Neural cell (in vitro differentiated cells): ENCODE measurements at regions not wholly inside any gene's neighbourhood (a gene's known extent, or its start where the extent isn't known, plus 50 kb on each side); places are given as distances from the start of the nearest gene placed in this dataset.

ENCODE experiments used
- H2AFZ ChIP-seq: fragments of 200-600, 300-800 bp; sonication (generic), shearing (Covaris generic); 2 replicates; pipeline ENCODE4 v1.6.0; 2014; ENCODE audit warnings: low read depth, mild to moderate bottlenecking, antibody characterized with exemption, low read length, moderate library complexity
- H3F3A ChIP-seq: fragments of 200-600 bp; shearing (Covaris generic); 2 replicates; pipeline ENCODE4 v1.6.1; 2016; ENCODE audit warnings: mild to moderate bottlenecking, moderate library complexity, mixed read lengths, antibody characterized with exemption, low read length; ENCODE audit not compliant: insufficient read depth, poor library complexity, severe bottlenecking
- H3K27ac ChIP-seq: fragments of 200-600, 300-800 bp; sonication (generic), shearing (Covaris generic); 2 replicates; pipeline ENCODE4 v1.5.1; 2014; ENCODE audit warnings: mild to moderate bottlenecking, low read length, moderate library complexity
- H3K27me3 ChIP-seq: fragments of 300-800, 200-600 bp; sonication (generic), shearing (Covaris generic); 2 replicates; pipeline ENCODE4 v1.6.0; 2014; ENCODE audit warnings: mild to moderate bottlenecking, low read depth, low read length, moderate library complexity; ENCODE audit not compliant: insufficient read depth
- H3K36me3 ChIP-seq: fragments of 300-800, 200-600 bp; sonication (generic), shearing (Covaris generic); 2 replicates; pipeline ENCODE4 v1.5.1; 2014; ENCODE audit warnings: mild to moderate bottlenecking, antibody characterized with exemption, low read length, moderate library complexity; ENCODE audit not compliant: insufficient read depth
- H3K4me2 ChIP-seq: fragments of 300-800, 200-600 bp; sonication (generic), shearing (Covaris generic); 2 replicates; pipeline ENCODE4 v1.6.0; 2014; ENCODE audit warnings: mild to moderate bottlenecking, low read length
- H3K4me3 ChIP-seq: fragments of 300-800, 200-600 bp; sonication (generic), shearing (Covaris generic); 2 replicates; pipeline ENCODE4 v1.5.1; 2014; ENCODE audit warnings: mild to moderate bottlenecking, low read length, moderate library complexity
- H3K79me2 ChIP-seq: fragments of 200-600 bp; shearing (Covaris generic); replicated peaks from 2 replicates; pipeline ENCODE4 v1.6.0; 2014; ENCODE audit warnings: mild to moderate bottlenecking, low read length, moderate library complexity; ENCODE audit not compliant: insufficient read depth
- H3K9ac ChIP-seq: fragments of 300-800, 200-600 bp; sonication (generic), shearing (Covaris generic); 2 replicates; pipeline ENCODE4 v1.6.1; 2016; ENCODE audit warnings: mild to moderate bottlenecking, low read length, mixed read lengths
- H3K9me2 ChIP-seq: fragments of 200-600 bp; shearing (Covaris generic); 2 replicates; pipeline ENCODE4 v1.6.1; 2016; ENCODE audit warnings: mild to moderate bottlenecking, low read length, mixed read lengths; ENCODE audit not compliant: insufficient read depth
- H3K9me3 ChIP-seq: fragments of 200-600, 300-800 bp; sonication (generic), shearing (Covaris generic); 2 replicates; pipeline ENCODE4 v1.6.1; 2016; ENCODE audit warnings: mild to moderate bottlenecking, mixed run types, low read length, moderate library complexity, mixed read lengths
- H4K20me1 ChIP-seq: fragments of 200-600 bp; shearing (Covaris generic); 2 replicates; pipeline ENCODE4 v1.6.1; 2016; ENCODE audit warnings: mild to moderate bottlenecking, mixed run types; ENCODE audit not compliant: insufficient read depth
- CTCF ChIP-seq: fragments of 450-650 bp; IDR thresholded peaks from 2 replicates; pipeline ENCODE4 v1.5.1; 2014; ENCODE audit warnings: antibody characterized with exemption, mild to moderate bottlenecking, moderate library complexity; ENCODE audit not compliant: poor library complexity, severe bottlenecking
- EP300 ChIP-seq: fragments of 450-650 bp; conservative IDR thresholded peaks from 2 replicates; pipeline ENCODE4 v1.6.1; 2014; ENCODE audit warnings: antibody characterized with exemption, mild to moderate bottlenecking, moderate library complexity; ENCODE audit not compliant: poor library complexity, severe bottlenecking
- EZH2 ChIP-seq: fragments of 200-600, 300-800 bp; shearing (Covaris generic), sonication (generic); IDR thresholded peaks from 2 replicates; pipeline ENCODE4 v1.6.1; 2014; ENCODE audit warnings: antibody characterized with exemption, low read length, borderline replicate concordance, mild to moderate bottlenecking; ENCODE audit not compliant: insufficient read depth, poor library complexity, severe bottlenecking
- MXI1 ChIP-seq: fragments of 450-650 bp; conservative IDR thresholded peaks from 2 replicates; pipeline ENCODE4 v1.6.1; 2014; ENCODE audit warnings: antibody characterized with exemption, mild to moderate bottlenecking; ENCODE audit not compliant: poor library complexity, severe bottlenecking
- POLR2AphosphoS5 ChIP-seq: IDR thresholded peaks from 2 replicates; pipeline ENCODE4 v1.6.1; 2012
- RAD21 ChIP-seq: fragments of 450-650 bp; conservative IDR thresholded peaks from 2 replicates; pipeline ENCODE4 v1.6.1; 2014; ENCODE audit warnings: antibody characterized with exemption, mild to moderate bottlenecking, moderate library complexity
- REST ChIP-seq: IDR thresholded peaks from 2 replicates; pipeline ENCODE4 v1.6.1; 2012; ENCODE audit warnings: borderline replicate concordance
- SMC3 ChIP-seq: fragments of 450-650 bp; conservative IDR thresholded peaks from 2 replicates; pipeline ENCODE4 v1.6.1; 2014; ENCODE audit warnings: antibody characterized with exemption, mild to moderate bottlenecking, moderate library complexity; ENCODE audit not compliant: poor library complexity
- TAF1 ChIP-seq: IDR thresholded peaks from 2 replicates; pipeline ENCODE4 v1.6.1; 2012; ENCODE audit warnings: low read depth

GRCh38 chr5:109990723-109991359 is 301.1 kb downstream of the MAN2A1 start:
- no peak overlapping the region for H3K4me2 ChIP-seq
- H3K9me2 ChIP-seq: no peaks in the 10 kb centered on the region
- no peak overlapping the region for H3K4me3 ChIP-seq
- no peak overlapping the region for H2AFZ ChIP-seq
- no peak for TF ChIP-seq REST
- TF ChIP-seq POLR2AphosphoS5: no peak
- TF ChIP-seq MXI1: no peak
- TF ChIP-seq EZH2: no peak
- TF ChIP-seq TAF1: no peak
- no peak for TF ChIP-seq SMC3
- TF ChIP-seq CTCF: no peak
- no peak for TF ChIP-seq RAD21
- no peak for TF ChIP-seq EP300
- no peaks in the 10 kb centered on the region for H3K9me3 ChIP-seq
- H3K27ac ChIP-seq: no peak overlapping the region
- H3F3A ChIP-seq: no peaks in the 10 kb centered on the region
- H3K9ac ChIP-seq: no peak overlapping the region
- H4K20me1 ChIP-seq: no peaks in the 10 kb centered on the region
- no peaks in the 10 kb centered on the region for H3K36me3 ChIP-seq
- H3K27me3 ChIP-seq: no peaks in the 10 kb centered on the region
- H3K79me2 ChIP-seq: no peaks in the 10 kb centered on the region

GRCh38 chr5:109992264-109992915 is 302.7 kb downstream of the MAN2A1 start:
- no peak overlapping the region for H3K27ac ChIP-seq
- no peaks in the 10 kb centered on the region for H3K79me2 ChIP-seq
- H3K9ac ChIP-seq: no peak overlapping the region
- no peaks in the 10 kb centered on the region for H3K9me3 ChIP-seq
- no peak overlapping the region for H2AFZ ChIP-seq
- H3K27me3 ChIP-seq: no peaks in the 10 kb centered on the region
- no peaks in the 10 kb centered on the region for H3F3A ChIP-seq
- H4K20me1 ChIP-seq: no peaks in the 10 kb centered on the region
- no peak overlapping the region for H3K4me2 ChIP-seq
- no peak overlapping the region for H3K4me3 ChIP-seq
- H3K36me3 ChIP-seq: no peaks in the 10 kb centered on the region
- TF ChIP-seq EZH2: no peak
- TF ChIP-seq SMC3: no peak
- no peak for TF ChIP-seq REST
- TF ChIP-seq CTCF: no peak
- no peak for TF ChIP-seq TAF1
- no peak for TF ChIP-seq MXI1
- no peak for TF ChIP-seq EP300
- TF ChIP-seq RAD21: no peak
- no peaks in the 10 kb centered on the region for H3K9me2 ChIP-seq
